ENCODE measurements at regions not wholly inside any gene's neighbourhood (a gene's known extent, or its start where the extent isn't known, plus 50 kb on each side); places are given as distances from the start of the nearest gene placed in this dataset.

DNA sequence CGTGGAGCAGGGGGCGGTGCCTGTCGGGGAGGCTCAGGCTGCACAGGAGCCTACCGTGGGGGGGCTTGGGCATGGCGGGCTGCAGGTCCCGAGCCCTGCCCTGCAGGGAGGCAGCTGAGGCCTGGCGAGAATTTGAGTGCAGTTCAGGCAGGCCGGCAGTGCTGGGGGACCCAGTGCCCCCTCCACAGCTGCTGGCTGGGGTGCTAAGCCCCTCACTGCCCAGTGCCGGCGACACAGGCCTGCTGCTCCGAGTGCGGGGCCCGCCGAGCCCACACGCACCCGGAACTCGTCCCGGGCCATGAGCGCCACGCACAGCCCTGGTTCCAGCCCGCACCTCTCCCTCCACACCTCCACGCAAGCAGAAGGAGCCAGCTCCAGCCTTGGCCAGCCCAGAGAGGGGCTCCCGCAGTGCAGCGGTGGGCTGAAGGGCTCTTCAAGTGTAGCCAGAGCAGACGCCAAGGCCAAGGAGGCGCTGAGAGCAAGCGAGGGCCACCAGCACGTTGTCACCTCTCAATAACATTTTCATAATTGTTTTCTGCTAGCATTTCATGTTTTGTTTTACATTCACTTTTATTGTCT lies 1378.9 kb upstream of the CELF4 start:
- TF ChIP-seq, protein P1, sequence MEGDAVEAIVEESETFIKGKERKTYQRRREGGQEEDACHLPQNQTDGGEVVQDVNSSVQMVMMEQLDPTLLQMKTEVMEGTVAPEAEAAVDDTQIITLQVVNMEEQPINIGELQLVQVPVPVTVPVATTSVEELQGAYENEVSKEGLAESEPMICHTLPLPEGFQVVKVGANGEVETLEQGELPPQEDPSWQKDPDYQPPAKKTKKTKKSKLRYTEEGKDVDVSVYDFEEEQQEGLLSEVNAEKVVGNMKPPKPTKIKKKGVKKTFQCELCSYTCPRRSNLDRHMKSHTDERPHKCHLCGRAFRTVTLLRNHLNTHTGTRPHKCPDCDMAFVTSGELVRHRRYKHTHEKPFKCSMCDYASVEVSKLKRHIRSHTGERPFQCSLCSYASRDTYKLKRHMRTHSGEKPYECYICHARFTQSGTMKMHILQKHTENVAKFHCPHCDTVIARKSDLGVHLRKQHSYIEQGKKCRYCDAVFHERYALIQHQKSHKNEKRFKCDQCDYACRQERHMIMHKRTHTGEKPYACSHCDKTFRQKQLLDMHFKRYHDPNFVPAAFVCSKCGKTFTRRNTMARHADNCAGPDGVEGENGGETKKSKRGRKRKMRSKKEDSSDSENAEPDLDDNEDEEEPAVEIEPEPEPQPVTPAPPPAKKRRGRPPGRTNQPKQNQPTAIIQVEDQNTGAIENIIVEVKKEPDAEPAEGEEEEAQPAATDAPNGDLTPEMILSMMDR (IDR thresholded peaks at IDR 0.05; ENCODE audit: low read depth, low read length) = no peak
- TF ChIP-seq POLR2A (IDR thresholded peaks at IDR 0.05; ENCODE audit: extremely low read depth, insufficient read length) = no peak
- TF ChIP-seq, protein P2, sequence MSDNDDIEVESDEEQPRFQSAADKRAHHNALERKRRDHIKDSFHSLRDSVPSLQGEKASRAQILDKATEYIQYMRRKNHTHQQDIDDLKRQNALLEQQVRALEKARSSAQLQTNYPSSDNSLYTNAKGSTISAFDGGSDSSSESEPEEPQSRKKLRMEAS (IDR thresholded peaks at IDR 0.05; ENCODE audit: low read depth, low read length) = no peak
